CD1c-positive myeloid dendritic cell (primary cell): ENCODE measurements at regions not wholly inside any gene's neighbourhood (a gene's known extent, or its start where the extent isn't known, plus 50 kb on each side); places are given as distances from the start of the nearest gene placed in this dataset.

Source experiments
- DNase-seq: peaks from one replicate; pipeline ENCODE4 v3.0.0-alpha.2; 2016; ENCODE audit errors: extremely low spot score

- no peak for DNase-seq
Measured at GRCh38 chr4:83724485-83725335, 188.8 kb downstream of the GPAT3 start.

DNA sequence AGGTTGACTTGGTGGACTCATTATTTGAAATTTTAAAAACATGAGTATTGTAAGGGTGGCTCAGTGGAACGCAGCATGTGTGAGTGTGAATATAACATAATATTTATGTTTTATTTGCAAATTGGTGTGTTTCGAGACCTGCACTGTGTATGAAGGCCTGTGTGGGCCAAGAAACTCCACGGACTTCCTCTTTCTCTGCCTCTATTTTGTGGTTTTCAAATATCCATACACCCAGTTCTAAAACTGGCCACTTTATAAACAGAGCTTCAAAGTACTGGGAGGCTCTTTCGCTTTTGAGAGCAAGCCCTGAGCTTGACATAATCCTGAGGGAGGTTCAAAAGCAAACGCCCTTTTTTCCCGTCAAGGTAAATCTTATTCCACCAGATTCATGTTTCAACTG is 187.7 kb downstream of the GPAT3 start:
- peak; percentile 31 for DNase-seq

DNA sequence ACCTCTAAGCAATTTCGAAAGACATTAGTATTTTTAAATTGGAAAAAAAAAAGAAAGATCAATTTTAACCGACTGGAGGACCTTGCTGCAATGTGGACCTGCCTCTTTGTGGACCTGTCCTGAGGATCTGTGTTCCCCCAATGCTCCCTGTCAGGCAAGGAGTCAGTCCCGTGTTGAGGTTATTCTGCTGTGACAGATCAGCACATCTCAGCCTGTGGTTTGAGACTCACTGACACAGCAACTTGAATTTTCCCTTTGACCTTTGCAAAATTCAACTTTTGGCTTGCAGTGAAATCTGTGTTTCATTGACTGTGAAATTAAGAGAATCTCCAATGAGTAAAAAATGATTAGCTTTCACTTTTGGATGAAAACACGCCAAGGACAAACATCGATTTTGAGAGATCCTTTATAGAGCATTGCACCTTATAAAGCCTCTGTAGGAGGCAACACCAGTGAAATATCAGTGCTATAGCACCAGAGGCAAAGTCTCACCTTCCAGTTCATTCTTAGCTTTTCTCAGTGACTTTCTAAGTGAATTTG is 186.9 kb downstream of the GPAT3 start:
- DNase-seq, result no peak

GRCh38 chr4:83716874-83717273 is 181.0 kb downstream of the GPAT3 start:
- peak; percentile 72 for DNase-seq

GRCh38 chr4:83712890-83713289 is 177.0 kb downstream of the GPAT3 start:
- no peak for DNase-seq

GRCh38 chr4:83709627-83710026 is 173.7 kb downstream of the GPAT3 start:
- DNase-seq, result no peak

GRCh38 chr4:83708500-83709175 is 172.7 kb downstream of the GPAT3 start:
- DNase-seq, result no peak

- DNase-seq, result no peak
Measured at GRCh38 chr4:83704786-83705185, 168.9 kb downstream of the GPAT3 start.

DNA sequence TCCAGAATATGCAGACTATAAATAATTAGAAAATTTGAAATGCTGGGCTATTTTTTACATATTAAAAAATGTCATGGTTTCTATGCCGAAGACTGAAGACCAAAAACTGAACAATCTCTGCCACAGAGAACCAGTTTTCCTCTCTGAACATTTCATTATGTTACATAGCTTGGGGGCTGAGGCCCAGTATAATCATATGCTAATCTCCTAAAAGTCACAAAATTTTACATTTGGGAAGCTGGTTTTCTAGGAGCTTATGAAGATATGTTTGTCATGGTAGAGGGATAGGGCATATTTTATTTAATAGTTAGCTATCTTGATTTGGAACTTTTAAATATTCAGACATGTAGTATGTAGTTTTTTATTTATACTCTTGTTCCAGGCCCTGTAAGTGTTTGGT is 167.8 kb downstream of the GPAT3 start:
- no peak for DNase-seq

DNA sequence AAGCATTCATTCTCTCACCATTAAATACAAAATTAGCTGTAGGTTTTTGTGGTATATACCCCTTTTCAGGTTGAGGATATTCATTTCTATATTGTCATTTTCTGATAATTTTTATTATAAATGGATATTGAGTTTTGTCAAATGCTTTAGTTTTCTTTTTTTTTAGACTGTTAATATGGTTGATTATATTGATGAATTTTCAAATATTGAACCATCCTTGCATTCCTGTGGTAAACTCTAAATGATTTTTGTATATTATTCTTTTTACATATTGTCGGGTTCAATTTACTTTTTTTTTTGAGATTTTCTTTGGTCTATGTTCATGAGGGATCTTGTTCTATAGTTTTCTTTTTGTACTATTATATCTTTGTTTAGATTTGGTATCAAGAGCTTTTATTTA is 165.1 kb downstream of the GPAT3 start:
- no peak for DNase-seq

DNA sequence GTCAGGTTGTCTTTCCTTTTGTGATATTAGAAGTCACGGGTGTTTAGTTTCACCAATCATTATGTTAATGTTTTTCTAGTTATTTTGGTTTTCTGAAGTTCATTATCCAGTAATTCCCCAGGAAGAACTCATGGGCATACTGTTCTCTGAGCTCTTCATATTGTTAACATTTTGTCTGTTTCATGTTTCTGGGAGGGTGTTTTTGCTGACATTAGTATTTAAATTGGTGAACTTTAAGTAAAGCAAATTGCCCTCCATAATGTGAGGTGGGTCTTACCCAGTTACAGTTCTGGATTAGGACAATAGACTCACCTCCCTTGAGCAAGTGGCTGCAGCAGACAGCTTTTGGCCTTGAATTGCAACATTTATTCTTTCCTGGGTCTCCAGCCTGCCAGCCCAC is 163.4 kb downstream of the GPAT3 start:
- DNase-seq, result no peak

GRCh38 chr4:83692028-83692427 is 156.1 kb downstream of the GPAT3 start:
- no peak for DNase-seq

GRCh38 chr4:83686166-83686565 is 150.3 kb downstream of the GPAT3 start:
- no peak for DNase-seq

DNA sequence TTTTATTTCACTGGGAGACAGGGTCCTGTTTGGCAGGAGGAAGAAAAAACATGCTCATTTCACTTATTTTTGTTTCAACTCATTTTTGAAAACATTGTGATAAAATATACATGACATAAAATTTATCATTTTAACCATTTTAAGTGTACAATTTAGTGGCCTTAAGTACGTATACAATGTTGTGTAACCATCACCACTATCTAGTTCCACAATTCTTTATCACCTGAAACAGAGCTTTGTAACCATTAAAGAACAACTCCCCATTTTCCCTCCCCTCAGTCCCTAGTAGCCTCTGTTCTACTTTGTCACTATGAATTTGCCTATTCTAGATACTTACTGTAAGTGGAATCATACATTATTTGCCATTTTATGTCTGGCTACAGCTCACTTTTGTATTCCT is 143.8 kb downstream of the GPAT3 start:
- no peak for DNase-seq

DNA sequence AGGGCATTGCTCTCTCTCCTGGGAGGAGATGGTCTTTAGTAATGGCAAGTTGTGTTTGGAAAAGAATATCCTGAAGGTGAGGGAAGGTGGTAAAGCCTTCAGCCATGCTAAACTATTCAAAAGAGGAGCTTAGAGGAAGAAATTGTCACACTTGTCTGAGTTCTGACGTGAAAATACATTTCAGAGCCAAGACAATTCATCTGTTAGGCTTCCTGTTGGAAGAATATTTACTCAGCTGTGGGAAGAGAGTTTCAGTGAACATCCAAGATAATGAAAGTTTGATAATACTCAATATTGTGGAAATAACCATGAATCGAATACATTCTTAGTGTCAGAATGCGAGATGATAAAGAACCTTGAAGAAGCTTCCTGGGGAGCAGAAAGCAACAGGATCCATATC is 143.3 kb downstream of the GPAT3 start:
- DNase-seq, result no peak

DNA sequence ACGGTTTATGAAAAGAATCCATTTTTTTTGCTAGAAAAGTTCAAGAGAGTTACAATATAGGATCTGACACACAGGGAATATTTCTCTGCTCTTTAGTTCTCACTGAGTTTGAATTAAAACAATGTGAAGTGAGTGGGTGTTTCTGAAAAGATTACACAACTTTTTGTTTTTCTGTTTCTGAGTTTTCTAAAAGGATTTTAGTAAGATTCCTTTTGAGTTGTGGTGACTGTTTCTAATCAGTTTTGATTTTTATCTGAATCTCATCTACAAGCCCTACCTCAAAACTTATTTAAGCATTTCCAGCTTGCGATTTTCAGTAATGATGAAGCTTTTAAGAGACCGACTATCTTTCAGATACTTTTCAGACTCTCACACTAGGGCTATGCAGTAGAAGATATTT is 141.7 kb downstream of the GPAT3 start:
- DNase-seq, result no peak

- DNase-seq, result no peak
Measured at GRCh38 chr4:83664741-83665140, 128.8 kb downstream of the GPAT3 start.

GRCh38 chr4:83664071-83664470 is 128.2 kb downstream of the GPAT3 start:
- no peak for DNase-seq

DNA sequence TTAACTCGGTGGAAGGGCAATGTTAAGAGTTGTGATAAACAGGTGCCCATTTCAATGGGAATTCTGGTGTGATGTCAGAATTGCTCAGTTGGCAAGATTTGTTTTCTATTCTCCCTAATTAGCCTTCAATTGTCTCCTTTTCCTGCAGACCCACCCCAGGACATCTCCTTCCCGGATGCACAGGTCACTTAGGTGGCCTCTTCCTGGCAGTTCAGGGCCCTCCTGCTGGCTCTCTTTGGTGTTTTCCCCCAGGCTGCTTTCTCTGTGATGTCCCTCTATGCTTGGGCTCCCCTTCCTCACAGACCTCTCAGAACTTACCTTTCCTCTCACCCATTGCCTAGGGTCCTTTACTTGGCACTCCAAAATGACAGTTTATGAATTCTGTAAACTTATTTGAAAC is 126.3 kb downstream of the GPAT3 start:
- no peak for DNase-seq

- DNase-seq, result no peak
Measured at GRCh38 chr4:83661359-83661758, 125.5 kb downstream of the GPAT3 start.

DNA sequence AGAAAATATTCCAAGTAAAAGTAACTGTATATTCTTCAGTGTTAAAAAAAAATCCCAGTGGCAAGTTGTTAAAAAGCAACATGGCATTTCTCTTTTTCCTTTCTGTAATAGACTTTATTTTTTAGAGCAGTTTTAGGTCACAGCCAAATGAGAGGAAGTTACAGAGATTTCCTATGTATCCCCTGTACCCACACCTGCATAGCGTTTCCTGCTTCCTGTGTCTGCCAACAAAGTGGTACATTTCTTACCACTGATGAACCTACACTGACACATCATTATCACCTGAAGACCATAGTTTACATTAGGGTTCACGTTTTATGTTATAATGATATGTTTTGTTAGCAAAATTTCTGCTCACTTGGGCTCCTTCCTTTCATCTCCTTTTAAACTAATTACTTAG is 124.7 kb downstream of the GPAT3 start:
- no peak for DNase-seq

DNA sequence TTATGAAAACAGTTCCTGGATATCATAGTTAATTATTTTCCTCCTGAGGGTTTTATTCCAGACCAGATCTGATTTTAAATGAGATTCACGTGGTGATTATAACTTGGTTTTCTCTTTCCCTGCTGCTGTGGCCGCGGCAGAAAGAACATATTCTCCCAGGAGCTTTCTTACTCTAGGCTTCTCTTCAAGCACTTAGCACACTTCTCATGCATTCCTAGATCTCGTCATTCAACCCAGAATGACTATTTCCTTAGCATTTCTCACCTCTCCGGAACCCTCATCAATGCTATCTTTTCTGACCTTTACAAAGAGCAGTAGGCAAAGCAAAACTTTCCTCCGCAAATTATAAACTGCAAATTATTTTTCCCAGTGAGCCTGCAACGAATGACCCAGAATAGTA is 122.9 kb downstream of the GPAT3 start:
- no peak for DNase-seq

DNA sequence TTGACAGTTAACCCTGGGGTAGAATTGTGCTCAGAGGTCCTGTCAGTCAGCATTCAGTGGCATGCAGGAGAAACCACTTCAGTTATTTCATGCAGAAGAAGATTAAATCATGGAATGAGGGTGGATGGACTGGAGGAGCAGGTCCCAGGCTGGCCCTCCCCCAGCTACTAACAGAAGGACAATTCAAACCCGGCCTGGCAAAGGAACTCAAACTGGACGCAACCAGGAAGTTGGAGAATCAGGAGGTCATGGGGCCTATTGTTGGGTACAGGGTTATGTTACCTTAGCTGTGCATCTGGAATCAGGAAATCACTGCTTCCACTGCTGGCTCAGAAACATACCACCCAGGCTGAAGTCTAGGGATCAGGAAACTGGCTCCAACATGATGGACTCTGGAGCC is 121.4 kb downstream of the GPAT3 start:
- no peak for DNase-seq
